GM21786 (cell line): ENCODE measurements at regions not wholly inside any gene's neighbourhood (a gene's known extent, or its start where the extent isn't known, plus 50 kb on each side); places are given as distances from the start of the nearest gene placed in this dataset.

Experiments used
- ATAC-seq: cut with Tn5 transposase; IDR thresholded peaks from one replicate; pipeline ENCODE4 v1.9.1; 2021; ENCODE audit not compliant: unreplicated experiment

GRCh38 chr16:79339863-79340262 is 260.7 kb downstream of the MAF start:
- ATAC-seq: no peak

DNA sequence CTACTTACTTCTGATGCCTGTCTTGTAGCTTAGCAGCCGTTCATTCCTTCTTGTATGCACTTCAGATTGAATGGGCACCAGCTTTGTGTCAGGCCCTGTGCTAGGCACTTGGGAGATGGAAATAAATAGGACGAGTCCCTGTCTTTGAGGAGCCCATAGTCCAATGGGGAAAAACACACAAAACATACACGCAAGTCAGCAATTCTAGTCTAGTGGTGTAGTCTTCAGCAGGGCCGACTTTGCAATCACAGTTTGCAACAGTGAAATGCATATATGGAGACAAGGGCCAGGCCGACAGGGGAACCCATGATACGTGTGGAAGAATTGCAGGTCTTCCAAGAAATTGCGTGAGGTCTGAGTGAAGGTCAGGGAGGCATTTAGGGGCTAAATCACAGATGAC is 262.6 kb downstream of the MAF start:
- ATAC-seq: no peak

DNA sequence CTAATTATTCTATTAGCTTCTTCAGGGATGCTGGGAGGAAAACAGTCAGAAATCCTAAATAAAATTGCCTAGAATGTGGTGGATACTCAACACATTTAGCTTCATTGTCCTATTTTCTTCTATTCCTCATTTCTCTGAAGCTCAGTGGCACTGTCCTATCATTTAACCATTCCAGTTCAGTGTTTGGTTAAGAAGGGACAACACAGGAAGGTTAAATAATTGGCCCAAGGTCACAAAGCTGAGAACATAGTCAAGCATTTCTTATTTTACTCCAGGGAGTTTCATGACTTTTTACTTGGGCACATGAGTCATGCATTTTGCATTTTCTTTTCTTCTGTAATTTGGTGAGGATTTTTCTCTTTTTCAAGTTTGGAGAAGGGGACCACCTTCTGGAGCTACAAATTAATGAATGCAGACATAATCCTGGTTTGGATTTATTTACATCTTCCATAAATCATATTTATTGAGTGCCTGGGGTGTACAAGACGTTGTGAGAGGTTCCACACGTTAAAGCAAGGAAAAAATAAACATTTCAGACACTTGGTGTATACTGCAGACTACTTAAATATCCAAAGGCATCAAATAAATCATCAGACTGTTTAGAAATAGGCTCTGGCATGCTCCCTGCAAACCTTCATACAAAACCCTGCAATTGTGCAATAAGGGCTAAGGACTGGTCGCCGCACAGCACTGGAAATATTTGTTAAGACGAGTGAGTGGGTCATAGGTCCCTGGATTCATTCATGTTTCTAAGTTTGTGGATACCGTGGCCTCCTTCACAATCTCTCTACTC is 263.9 kb downstream of the MAF start:
- ATAC-seq: no peak

- ATAC-seq: no peak
Measured at GRCh38 chr16:79334127-79334526, 266.4 kb downstream of the MAF start.

DNA sequence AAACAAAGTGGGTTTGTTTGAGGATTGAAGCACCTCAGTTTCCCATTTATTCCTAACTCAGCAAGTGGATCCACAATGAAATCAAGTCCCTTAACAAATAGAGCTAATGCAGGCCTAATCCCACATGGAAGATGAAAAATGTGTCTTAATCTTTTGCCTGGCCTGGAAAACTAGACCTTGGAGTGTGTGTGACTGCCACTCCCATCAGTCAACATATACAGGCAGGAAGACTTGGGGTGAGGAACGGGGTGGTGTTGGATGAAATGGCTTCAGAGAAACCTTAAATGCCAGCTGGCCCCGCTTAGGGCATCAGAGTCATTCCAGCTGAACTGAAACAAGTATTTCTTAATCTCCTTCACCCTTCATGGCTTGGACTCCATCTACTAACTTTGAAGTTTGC is 269.5 kb downstream of the MAF start:
- ATAC-seq: no peak

DNA sequence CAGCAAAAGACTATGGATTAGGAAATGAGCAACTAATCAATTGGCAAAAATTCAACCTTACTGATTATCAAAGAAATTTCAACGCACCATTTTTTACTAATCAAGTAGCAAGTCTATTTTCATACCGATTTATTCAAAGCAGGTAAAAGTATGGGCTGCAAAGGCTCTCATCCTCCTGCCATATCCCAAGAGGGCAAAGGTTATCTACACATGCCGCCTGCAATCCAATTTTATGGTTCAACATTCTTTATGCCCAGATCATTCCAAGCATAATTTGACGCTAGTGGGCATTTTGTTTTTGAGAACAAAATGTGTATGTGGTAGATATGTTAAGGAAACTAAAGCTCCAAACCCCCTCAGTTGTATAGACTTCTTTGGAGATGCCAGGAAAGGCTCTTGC is 270.6 kb downstream of the MAF start:
- ATAC-seq: no peak

DNA sequence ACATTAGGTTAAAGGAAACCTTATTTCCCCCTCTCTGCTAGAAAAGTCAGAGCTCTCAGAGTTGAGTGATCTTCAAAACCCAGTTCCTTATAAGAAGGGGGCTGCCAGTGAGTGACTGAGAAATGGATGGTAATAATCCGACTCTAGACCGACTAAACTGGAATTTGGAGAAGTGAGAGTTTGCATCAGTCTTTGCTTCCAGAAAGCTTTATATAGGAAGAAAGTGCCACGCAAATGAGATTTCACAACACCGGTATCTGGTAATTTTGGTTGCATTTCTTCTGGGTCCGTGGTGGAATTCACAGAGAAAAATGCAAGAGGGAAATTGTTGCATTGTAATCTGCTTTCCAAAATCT is 271.4 kb downstream of the MAF start:
- no peak for ATAC-seq

DNA sequence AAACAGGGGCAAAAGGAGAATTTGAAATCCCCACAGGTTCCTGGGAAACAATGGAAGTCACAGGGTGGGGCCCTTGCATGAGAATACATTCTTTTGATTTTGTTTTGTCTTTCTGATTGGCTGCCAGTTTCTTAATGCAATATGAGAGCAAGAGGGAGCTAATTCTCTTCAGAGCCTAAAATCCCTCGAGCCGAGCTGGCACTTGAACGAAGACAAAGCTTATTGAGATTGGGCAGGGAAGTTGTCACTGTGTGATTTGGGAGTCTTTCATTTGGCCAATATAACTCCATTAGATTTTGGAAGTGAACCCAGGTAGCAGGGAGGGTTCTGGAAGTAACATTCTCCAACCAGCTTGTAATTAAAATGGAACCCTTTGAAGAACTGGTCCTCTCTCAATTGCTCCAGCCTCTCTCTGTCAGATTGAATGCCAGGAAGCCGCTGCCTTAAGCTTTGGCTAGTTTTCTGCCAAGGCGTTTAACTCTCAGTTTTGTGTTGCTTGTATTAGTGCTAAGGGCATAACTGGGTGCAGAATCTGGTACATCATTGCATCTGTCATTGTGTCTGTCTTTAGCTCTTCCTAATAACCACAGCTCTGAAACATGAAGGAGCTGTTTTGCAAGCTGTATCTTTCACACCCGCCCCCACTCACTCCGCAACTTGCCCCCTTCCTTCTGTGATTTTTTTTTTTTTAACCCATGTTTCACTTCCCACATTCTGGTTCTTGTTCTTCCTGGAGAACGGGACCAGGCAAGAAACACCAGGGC is 272.0 kb downstream of the MAF start:
- ATAC-seq: no peak

DNA sequence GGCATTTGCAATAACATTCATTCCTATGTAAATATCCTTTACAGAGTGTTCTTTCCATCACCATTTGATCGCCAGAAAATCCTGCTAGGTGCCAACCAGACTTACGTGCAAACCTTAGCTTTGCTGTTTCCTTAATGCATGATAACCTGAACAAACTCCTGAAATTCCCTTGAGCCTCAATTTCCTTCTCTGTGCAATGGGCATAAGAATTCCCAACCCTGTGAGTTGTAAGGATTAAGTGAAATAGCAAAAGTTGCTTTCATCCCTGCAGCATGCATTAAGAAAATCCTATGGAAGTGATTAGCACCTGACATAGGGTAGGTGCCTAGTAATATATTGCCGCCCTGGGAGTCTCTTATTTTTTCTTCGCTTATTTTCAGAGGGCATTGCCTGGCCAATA is 272.7 kb downstream of the MAF start:
- no peak for ATAC-seq

DNA sequence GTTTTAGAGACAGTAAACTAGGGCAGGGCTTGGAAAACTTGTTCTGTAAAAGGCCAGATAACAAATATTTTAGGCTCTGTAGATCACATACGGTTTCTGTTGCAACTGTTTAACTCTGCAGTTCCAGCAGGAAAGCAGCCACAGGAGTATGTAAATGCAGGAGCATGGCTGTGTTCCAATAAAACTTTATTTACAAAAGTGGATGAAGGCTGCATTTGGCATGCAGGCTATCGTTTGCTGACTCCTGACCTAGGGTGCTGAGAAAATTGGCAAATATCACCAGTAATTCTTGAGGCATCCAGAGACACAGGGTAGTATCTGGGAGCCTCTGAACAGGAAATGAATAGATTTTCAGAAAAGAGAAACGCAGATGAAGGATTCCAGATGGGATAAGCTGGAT is 274.0 kb downstream of the MAF start:
- no peak for ATAC-seq

- no peak for ATAC-seq
Measured at GRCh38 chr16:79325226-79325945, 275.2 kb downstream of the MAF start.

DNA sequence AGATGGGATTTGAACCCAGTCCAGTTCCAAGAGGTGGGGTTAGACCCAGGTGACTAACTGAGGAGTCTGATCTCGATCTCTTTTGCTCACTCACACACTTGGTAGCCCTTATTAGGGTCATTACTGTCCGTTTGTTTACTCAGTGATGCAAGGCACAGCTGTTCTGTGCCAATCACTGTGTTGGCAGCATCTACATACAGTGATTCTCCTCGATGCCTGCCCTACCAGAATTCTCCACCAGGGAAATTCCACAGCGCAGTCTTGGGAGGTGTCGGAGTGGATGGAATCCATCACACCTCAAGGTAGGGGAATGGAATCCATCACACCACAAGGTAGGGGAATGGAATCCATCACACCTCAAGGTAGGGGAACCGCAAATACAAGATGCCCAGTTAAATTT is 279.6 kb downstream of the MAF start:
- ATAC-seq: no peak

GRCh38 chr16:79318143-79318899 is 282.2 kb downstream of the MAF start:
- ATAC-seq: no peak

GRCh38 chr16:79317521-79317920 is 283.0 kb downstream of the MAF start:
- no peak for ATAC-seq

- no peak for ATAC-seq
Measured at GRCh38 chr16:79317026-79317425, 283.5 kb downstream of the MAF start.

DNA sequence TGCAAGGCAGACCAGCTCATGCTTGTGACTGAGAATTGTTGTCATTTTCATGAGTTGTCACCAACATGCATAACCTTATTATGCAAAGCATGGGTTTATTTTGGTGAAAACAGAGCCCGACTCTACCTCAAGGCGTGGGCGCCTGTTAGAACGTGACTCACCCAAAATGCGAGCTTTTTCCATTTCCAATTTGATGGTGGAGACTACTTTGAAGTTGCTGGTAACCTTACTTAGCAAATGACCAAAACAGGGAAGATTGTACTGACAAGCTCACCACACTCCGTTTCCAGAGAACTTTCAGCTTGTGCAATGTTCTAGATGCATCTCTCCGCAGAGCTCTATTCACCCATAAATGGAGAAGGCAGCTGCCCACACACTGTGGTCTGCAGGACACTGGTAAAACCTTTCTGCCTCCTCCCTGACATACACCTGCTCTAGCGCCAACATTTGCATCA is 284.5 kb downstream of the MAF start:
- ATAC-seq: no peak

DNA sequence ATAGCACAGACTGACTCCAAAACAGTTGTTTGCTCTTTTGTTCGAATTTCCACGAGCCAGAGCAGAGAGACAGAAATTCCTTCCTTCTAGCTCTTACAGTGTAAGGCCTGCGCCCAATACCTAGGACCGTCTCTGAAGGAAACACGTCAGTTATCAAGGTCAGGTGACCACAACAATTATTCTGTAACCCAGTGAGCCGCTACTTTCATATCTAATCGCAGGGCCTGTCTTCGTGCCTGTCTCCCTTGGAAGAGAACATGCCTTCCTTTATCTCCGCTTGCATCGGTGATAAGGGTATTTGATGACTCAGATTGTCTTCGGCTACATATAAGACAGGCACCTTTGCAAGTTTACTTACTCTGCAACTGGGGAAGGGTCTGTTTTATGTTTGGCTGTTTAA is 288.0 kb downstream of the MAF start:
- no peak for ATAC-seq

- no peak for ATAC-seq
Measured at GRCh38 chr16:79310710-79311109, 289.8 kb downstream of the MAF start.

DNA sequence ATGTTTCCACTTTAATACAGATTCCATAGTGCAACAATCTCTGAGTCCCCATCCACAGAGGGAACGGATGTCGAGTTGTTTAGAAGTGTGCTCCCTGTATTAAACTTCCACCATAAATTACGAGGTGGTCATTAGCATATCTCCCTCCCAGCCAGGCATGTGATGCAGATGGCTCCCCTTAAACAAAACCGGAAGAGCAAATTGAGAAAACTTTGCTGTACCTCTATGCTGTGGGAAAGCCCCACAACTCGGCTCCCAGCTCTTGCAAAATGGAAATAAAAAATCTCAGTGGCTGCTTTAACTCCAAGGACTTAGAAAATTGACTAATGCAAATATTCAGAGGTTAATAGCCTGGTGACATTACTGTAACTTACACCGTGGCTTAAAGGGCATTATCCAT is 290.9 kb downstream of the MAF start:
- ATAC-seq: no peak

DNA sequence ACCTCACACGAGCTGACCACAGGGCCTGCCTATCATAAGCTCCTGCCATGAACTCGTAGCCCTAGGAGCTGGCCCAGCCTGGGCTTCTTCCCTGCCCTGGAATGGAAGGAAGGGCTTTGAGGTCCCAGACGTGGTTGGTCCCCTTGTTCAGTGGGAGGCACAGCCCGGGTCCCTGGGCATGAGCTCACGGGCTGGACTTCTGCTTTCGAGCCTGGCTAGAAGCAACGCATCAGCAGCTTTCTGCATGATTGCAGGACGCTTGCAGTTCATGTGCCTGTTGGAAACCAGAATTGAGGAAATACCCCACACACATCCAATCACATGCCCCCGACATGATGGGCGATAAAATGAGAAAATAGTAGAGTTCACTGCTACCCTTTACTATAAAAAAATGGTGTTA is 293.3 kb downstream of the MAF start:
- no peak for ATAC-seq

DNA sequence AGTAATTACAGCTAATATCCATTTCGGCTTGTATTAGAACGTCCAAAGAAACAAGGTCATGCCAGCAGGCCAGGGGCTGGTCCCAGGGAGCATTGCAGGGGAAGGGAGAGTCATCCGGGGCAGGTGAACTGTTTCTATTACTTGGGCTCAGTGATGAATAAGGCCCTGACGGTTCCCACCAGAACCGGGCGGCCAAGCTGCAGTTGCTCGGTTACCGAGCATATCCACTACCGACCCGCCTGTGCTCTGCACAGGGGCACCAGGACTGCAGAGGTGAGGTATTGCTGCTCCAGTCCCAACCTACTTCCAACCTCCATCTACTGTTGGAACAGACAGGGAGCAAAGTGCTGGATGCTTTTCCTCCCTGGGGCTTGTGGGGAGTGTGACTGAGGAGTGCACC is 295.5 kb downstream of the MAF start:
- ATAC-seq: no peak
